Astrocyte (in vitro differentiated cells and primary cell): ENCODE measurements at regions not wholly inside any gene's neighbourhood (a gene's known extent, or its start where the extent isn't known, plus 50 kb on each side); places are given as distances from the start of the nearest gene placed in this dataset.

Experiments
- EZH2 ChIP-seq: IDR thresholded peaks from 2 replicates; pipeline ENCODE4 v1.6.1; 2012; ENCODE audit warnings: mild to moderate bottlenecking, low read length, inconsistent platforms; ENCODE audit not compliant: insufficient read depth
- TF ChIP-seq, protein P1 (sequence below): IDR thresholded peaks from 2 replicates; pipeline ENCODE4 v1.5.1; 2011; ENCODE audit warnings: low read depth, mild to moderate bottlenecking, inconsistent platforms, low read length, moderate library complexity; ENCODE audit not compliant: insufficient read depth

DNA sequence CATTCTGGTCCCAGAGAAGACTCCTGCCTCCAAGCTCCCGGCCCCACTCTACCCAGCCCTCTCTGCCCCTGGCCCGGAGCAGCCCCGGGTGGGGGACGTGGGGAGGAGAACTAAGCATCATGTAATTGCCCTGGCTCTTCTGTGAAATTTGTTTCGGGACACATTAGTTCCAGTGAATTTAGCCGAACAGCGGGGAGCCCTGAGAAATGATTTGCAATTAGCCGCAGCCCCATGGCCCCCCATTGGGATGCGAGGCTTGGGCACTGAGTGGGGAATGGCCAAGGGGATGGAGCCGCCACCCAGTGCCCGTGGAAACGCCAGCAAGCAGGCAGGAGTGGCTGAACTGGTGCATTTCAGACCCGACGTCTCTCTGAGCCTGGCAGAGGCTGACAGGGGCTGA is 173.9 kb upstream of the LHX5 start:
- TF ChIP-seq, protein P1, sequence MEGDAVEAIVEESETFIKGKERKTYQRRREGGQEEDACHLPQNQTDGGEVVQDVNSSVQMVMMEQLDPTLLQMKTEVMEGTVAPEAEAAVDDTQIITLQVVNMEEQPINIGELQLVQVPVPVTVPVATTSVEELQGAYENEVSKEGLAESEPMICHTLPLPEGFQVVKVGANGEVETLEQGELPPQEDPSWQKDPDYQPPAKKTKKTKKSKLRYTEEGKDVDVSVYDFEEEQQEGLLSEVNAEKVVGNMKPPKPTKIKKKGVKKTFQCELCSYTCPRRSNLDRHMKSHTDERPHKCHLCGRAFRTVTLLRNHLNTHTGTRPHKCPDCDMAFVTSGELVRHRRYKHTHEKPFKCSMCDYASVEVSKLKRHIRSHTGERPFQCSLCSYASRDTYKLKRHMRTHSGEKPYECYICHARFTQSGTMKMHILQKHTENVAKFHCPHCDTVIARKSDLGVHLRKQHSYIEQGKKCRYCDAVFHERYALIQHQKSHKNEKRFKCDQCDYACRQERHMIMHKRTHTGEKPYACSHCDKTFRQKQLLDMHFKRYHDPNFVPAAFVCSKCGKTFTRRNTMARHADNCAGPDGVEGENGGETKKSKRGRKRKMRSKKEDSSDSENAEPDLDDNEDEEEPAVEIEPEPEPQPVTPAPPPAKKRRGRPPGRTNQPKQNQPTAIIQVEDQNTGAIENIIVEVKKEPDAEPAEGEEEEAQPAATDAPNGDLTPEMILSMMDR, result no peak
- no peak for TF ChIP-seq EZH2
